WERI-Rb-1 (cell line): ENCODE measurements at regions not wholly inside any gene's neighbourhood (a gene's known extent, or its start where the extent isn't known, plus 50 kb on each side); places are given as distances from the start of the nearest gene placed in this dataset.

Source experiments
- DNase-seq: peaks from one replicate; pipeline ENCODE4 v3.0.0-alpha.2; 2020
- H3K27ac ChIP-seq: fragments of 250-450 bp; sonication (Bioruptor Pico); 2 replicates; pipeline ENCODE4 v1.5.1; 2020; ENCODE audit warnings: mild to moderate bottlenecking, moderate library complexity
- H3K27me3 ChIP-seq: fragments of 250-450 bp; sonication (Bioruptor Pico); 2 replicates; pipeline ENCODE4 v1.5.1; 2021; ENCODE audit warnings: mild to moderate bottlenecking, low read depth, moderate library complexity; ENCODE audit not compliant: insufficient read depth, severe bottlenecking
- H3K36me3 ChIP-seq: fragments of 250-450 bp; sonication (Bioruptor Pico); 2 replicates; pipeline ENCODE4 v1.5.1; 2020; ENCODE audit warnings: mild to moderate bottlenecking, moderate library complexity
- H3K4me3 ChIP-seq: 2 replicates; pipeline ENCODE4 v1.5.1; 2011; ENCODE audit warnings: low read depth, mild to moderate bottlenecking, control low read depth, low read length
- H3K9me3 ChIP-seq: fragments of 250-450 bp; sonication (Bioruptor Pico); 2 replicates; pipeline ENCODE4 v1.5.1; 2021; ENCODE audit warnings: mild to moderate bottlenecking, moderate library complexity; ENCODE audit not compliant: severe bottlenecking
- CTCF ChIP-seq: IDR thresholded peaks from 2 replicates; pipeline ENCODE4 v1.5.1; 2011; ENCODE audit warnings: low read depth, mild to moderate bottlenecking, control low read depth, inconsistent platforms, low read length

GRCh38 chr4:27293831-27294230 is 433.2 kb downstream of the STIM2 start:
- H3K9me3 ChIP-seq, result no peaks in the 10 kb centered on the region
- TF ChIP-seq CTCF, result no peak

GRCh38 chr4:27304751-27305150 is 444.1 kb downstream of the STIM2 start:
- Histone ChIP-seq H3K27me3 (no peaks in the 10 kb centered on the region), H3K36me3 (no peaks in the 10 kb centered on the region), H3K27ac (no peak overlapping the region), H3K9me3 (peaks cover 8% of the 10 kb centered on the region), H3K4me3 (no peak overlapping the region)
- DNase-seq, result no peak
- no peak for TF ChIP-seq CTCF

More at GRCh38 chr4:27293831-27294230, 433.2 kb downstream of the STIM2 start:
- no peak for DNase-seq
- Histone ChIP-seq H3K27ac (no peak overlapping the region), H3K4me3 (no peak overlapping the region), H3K27me3 (no peaks in the 10 kb centered on the region), H3K36me3 (no peaks in the 10 kb centered on the region)

- Histone ChIP-seq H3K9me3 (peaks cover 8% of the 10 kb centered on the region), H3K27me3 (no peaks in the 10 kb centered on the region), H3K4me3 (no peak overlapping the region), H3K27ac (no peak overlapping the region), H3K36me3 (no peaks in the 10 kb centered on the region)
- TF ChIP-seq CTCF, result no peak
- no peak for DNase-seq
These were observed 444.6 kb downstream of the STIM2 start for GRCh38 chr4:27305246-27305645.

- no peak overlapping the region for H3K27ac ChIP-seq
- no peaks in the 10 kb centered on the region for H3K36me3 ChIP-seq
- no peak for TF ChIP-seq CTCF
- no peaks in the 10 kb centered on the region for H3K27me3 ChIP-seq
- no peaks in the 10 kb centered on the region for H3K9me3 ChIP-seq
- H3K4me3 ChIP-seq, result no peak overlapping the region
- DNase-seq, result peak; percentile 41
These were observed 447.7 kb downstream of the STIM2 start for GRCh38 chr4:27308379-27308778.

GRCh38 chr4:27315625-27316024 is 455.0 kb downstream of the STIM2 start:
- Histone ChIP-seq H3K4me3 (no peak overlapping the region), H3K36me3 (no peaks in the 10 kb centered on the region), H3K27me3 (no peaks in the 10 kb centered on the region), H3K9me3 (no peaks in the 10 kb centered on the region), H3K27ac (no peak overlapping the region)
- no peak for TF ChIP-seq CTCF
- no peak for DNase-seq

GRCh38 chr4:27316176-27316575 is 455.5 kb downstream of the STIM2 start:
- no peaks in the 10 kb centered on the region for H3K27me3 ChIP-seq
- no peak overlapping the region for H3K27ac ChIP-seq
- no peaks in the 10 kb centered on the region for H3K36me3 ChIP-seq
- no peak for TF ChIP-seq CTCF
- DNase-seq, result no peak
- H3K4me3 ChIP-seq, result no peak overlapping the region
- no peaks in the 10 kb centered on the region for H3K9me3 ChIP-seq
